ENCODE measurements at regions not wholly inside any gene's neighbourhood (a gene's known extent, or its start where the extent isn't known, plus 50 kb on each side); places are given as distances from the start of the nearest gene placed in this dataset.

- no peak for DNase-seq (ENCODE audit: low read depth, low spot score)
Observed at GRCh38 chr12:3995306-3995705, 122.1 kb upstream of the PARP11 start.

DNA sequence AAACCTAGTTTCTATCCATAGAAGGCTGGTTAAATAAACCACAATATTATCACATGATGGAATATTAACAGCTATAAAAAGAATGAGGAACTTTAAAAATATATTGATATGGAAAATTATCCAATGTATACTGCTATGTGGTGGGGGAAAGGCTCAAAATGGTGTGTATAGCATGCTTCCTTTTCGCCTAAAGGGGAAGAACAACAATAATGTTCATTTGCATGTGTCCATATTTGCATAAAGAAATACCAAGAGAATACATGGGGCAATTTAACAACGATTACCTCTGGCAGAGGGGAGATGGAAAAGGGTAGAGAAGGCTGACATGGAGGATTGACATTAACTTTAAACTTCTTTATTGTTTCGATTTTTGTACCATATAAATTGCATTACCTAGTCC lies 121.3 kb upstream of the PARP11 start:
- no peak for DNase-seq (ENCODE audit: low read depth, low spot score)

GRCh38 chr12:3992945-3993344 lies 119.7 kb upstream of the PARP11 start:
- no peak for DNase-seq (ENCODE audit: low read depth, low spot score)

- no peak for DNase-seq (ENCODE audit: low read depth, low spot score)
Observed at GRCh38 chr12:3991798-3992580, 118.8 kb upstream of the PARP11 start.

GRCh38 chr12:3990501-3991280 lies 117.5 kb upstream of the PARP11 start:
- no peak for DNase-seq (ENCODE audit: low read depth, low spot score)

DNA sequence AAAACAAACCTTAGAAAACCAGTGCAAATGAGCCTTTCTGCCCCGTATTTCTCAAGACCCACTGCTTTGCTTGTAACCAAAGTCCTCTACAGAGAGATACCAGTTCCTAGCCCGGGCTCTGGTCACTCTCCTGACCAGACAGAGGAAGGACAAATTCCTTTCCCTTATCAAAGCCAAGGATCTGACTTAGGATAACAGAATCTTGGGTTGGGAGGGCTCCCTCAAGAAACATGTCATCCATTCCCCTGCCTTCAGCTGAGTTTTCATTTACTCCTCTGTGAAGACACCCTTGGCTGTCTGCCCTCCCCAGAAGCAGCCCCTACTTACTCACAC lies 116.0 kb upstream of the PARP11 start:
- no peak for DNase-seq (ENCODE audit: low read depth, low spot score)

GRCh38 chr12:3988519-3989217 lies 115.5 kb upstream of the PARP11 start:
- DNase-seq (ENCODE audit: low read depth, low spot score): no peak

GRCh38 chr12:3987571-3987970 lies 114.4 kb upstream of the PARP11 start:
- DNase-seq (ENCODE audit: low read depth, low spot score): no peak

- no peak for DNase-seq (ENCODE audit: low read depth, low spot score)
Observed at GRCh38 chr12:3980504-3981272, 107.5 kb upstream of the PARP11 start.

DNA sequence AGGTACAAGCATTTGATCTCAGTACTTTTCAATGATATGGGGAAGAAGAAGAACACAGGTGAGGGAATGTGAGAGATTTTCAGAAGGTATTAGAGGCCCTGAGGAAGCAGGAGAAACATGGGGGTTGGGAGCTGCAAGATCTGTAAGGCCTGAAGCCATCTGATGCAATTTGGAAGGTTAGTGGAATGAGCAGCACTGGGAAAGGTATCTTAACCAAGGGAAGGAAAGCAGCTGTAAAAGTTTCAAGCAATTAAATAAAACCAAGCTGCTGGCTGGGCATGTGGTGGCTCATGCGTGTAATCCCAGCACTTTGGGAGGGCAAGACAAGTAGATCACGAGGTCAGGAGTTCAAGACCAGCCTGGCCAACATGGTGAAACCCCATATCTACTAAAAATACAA lies 104.4 kb upstream of the PARP11 start:
- no peak for DNase-seq (ENCODE audit: low read depth, low spot score)

DNA sequence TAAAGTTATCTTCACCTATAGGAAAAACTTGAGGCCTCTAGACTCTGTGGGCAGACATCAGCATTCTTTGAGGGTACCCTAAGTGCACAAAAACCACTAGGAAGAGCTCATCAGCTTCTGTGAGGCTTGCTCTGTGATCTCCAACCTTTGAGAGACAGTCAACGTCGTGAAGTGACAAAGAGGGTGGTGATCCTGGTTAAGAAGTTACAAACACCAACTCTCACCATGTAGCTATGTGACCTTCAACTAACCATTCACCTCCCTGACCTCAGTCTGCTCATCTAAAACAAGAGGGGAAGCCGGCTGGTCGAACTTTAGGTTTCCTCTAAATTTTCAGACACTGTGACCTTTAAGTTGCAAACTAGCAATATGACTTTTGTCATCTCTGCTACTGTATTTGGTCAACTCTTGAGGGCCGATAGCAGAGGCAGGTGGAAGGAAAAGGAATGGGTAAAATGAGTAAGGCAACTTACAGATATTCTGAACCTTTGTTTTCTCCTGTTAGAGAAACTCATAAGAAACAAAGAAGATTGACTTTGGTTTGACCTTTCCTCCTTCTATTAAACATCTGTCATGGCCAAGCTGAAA lies 103.2 kb upstream of the PARP11 start:
- no peak for DNase-seq (ENCODE audit: low read depth, low spot score)

DNA sequence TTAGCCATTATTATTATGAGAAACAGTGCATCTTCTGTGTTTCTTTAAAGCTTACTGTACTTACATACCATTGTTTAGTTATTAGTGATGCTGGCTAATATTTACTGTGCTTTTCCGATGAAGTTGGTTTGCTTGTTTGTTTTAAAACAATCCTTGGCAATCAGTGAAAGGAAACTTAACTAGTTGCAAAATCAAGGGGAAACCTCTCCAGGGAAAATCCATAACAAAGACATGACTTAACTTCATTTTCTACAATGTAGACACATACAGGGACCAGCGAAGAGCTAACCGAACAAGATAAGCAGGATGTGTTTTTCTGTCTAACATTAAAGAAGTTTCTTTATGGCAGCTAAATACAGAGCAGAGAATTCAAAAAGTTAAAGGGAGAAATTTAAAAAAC lies 102.5 kb upstream of the PARP11 start:
- DNase-seq (ENCODE audit: low read depth, low spot score): no peak

- no peak for DNase-seq (ENCODE audit: low read depth, low spot score)
Observed at GRCh38 chr12:3974883-3975282, 101.7 kb upstream of the PARP11 start.

- DNase-seq (ENCODE audit: low read depth, low spot score): no peak
Observed at GRCh38 chr12:3973973-3974644, 100.9 kb upstream of the PARP11 start.

GRCh38 chr12:3973269-3973884 lies 100.2 kb upstream of the PARP11 start:
- no peak for DNase-seq (ENCODE audit: low read depth, low spot score)

- DNase-seq (ENCODE audit: low read depth, low spot score): no peak
Observed at GRCh38 chr12:3972576-3972975, 99.4 kb upstream of the PARP11 start.

GRCh38 chr12:3968523-3968922 lies 95.3 kb upstream of the PARP11 start:
- no peak for DNase-seq (ENCODE audit: low read depth, low spot score)

- DNase-seq (ENCODE audit: low read depth, low spot score): no peak
Observed at GRCh38 chr12:3967556-3968160, 94.5 kb upstream of the PARP11 start.

- DNase-seq (ENCODE audit: low read depth, low spot score): no peak
Observed at GRCh38 chr12:3966376-3966775, 93.2 kb upstream of the PARP11 start.

DNA sequence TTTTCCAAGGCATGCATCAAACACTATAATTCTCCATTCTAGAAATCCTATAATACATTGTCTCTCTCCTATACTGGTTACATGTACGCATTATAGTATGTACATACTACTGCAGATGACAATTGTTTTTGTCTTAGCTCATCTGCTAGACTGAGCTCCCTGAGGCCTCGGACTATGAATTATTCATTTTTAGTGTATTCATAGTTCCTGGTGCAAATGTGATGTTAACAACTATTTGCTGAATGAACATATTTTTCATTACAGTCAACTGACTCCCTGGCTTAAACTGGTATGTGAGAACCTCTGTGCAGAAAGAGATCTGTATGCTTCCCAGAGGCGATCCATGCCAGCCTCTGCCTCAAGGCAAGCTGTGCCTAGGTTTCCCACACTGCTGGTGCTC lies 91.8 kb upstream of the PARP11 start:
- no peak for DNase-seq (ENCODE audit: low read depth, low spot score)
